Ishikawa (cell line): ENCODE measurements at regions not wholly inside any gene's neighbourhood (a gene's known extent, or its start where the extent isn't known, plus 50 kb on each side); places are given as distances from the start of the nearest gene placed in this dataset.

Source experiments
- CEBPB ChIP-seq: IDR thresholded peaks from 2 replicates; pipeline ENCODE4 v1.6.1; 2012
- CREB1 ChIP-seq: IDR thresholded peaks from 2 replicates; pipeline ENCODE4 v1.6.1; 2012; ENCODE audit warnings: low read depth
- EGR1 ChIP-seq: IDR thresholded peaks from 2 replicates; pipeline ENCODE4 v1.6.1; 2012
- EP300 ChIP-seq: IDR thresholded peaks from 2 replicates; pipeline ENCODE4 v1.6.1; 2012; ENCODE audit warnings: borderline replicate concordance
- FOXM1 ChIP-seq: IDR thresholded peaks from 2 replicates; pipeline ENCODE4 v1.6.1; 2012; ENCODE audit warnings: low read depth, borderline replicate concordance
- NFIC ChIP-seq: IDR thresholded peaks from 2 replicates; pipeline ENCODE4 v1.6.1; 2012
- RAD21 ChIP-seq: IDR thresholded peaks from 2 replicates; pipeline ENCODE4 v1.6.1; 2012; ENCODE audit warnings: low read depth
- TAF1 ChIP-seq: IDR thresholded peaks from 2 replicates; pipeline ENCODE4 v1.6.1; 2012; ENCODE audit warnings: low read depth, mild to moderate bottlenecking
- TCF12 ChIP-seq: IDR thresholded peaks from 2 replicates; pipeline ENCODE4 v1.6.1; 2012; ENCODE audit warnings: low read depth
- TEAD4 ChIP-seq: IDR thresholded peaks from 2 replicates; pipeline ENCODE4 v1.6.1; 2012
- YY1 ChIP-seq: IDR thresholded peaks from 2 replicates; pipeline ENCODE4 v1.6.1; 2012; ENCODE audit warnings: low read depth
- ZBTB7A ChIP-seq: IDR thresholded peaks from 2 replicates; pipeline ENCODE4 v1.6.1; 2012; ENCODE audit warnings: low read depth
- TF ChIP-seq, protein P1 (sequence below): IDR thresholded peaks from 2 replicates; pipeline ENCODE4 v1.6.1; 2012
- TF ChIP-seq, protein P2 (sequence below): IDR thresholded peaks from 2 replicates; pipeline ENCODE4 v1.6.1; 2012; ENCODE audit warnings: low read depth, mild to moderate bottlenecking
- TF ChIP-seq, protein P3 (sequence below): IDR thresholded peaks from 2 replicates; pipeline ENCODE4 v1.6.1; 2012

DNA sequence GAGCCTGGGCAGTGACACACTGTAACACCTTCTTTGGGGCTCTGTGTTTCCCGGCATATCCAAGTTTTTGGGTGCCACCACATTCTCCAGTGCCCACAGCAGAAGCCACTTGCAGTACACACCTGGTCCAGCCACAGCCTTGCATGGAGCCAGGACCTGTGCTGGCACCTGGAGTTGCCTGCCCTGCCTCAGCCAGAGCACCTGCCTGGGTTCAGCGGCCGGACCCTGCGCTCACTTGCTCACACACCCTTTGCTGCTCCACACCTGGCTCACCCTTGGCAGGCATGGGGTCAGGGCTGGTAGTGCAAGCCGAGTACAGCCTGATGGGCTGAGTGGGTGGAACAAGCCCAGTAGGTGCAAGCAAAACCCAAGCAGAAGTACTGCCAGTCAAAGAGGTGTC is 1511.1 kb downstream of the TECRL start:
- TF ChIP-seq ZBTB7A (no peak), EP300 (no peak), RAD21 (no peak), TCF12 (no peak), CREB1 (no peak), TEAD4 (no peak), EGR1 (no peak)
- TF ChIP-seq, protein P1, sequence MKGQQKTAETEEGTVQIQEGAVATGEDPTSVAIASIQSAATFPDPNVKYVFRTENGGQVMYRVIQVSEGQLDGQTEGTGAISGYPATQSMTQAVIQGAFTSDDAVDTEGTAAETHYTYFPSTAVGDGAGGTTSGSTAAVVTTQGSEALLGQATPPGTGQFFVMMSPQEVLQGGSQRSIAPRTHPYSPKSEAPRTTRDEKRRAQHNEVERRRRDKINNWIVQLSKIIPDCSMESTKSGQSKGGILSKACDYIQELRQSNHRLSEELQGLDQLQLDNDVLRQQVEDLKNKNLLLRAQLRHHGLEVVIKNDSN, result no peak
- TF ChIP-seq, protein P2, sequence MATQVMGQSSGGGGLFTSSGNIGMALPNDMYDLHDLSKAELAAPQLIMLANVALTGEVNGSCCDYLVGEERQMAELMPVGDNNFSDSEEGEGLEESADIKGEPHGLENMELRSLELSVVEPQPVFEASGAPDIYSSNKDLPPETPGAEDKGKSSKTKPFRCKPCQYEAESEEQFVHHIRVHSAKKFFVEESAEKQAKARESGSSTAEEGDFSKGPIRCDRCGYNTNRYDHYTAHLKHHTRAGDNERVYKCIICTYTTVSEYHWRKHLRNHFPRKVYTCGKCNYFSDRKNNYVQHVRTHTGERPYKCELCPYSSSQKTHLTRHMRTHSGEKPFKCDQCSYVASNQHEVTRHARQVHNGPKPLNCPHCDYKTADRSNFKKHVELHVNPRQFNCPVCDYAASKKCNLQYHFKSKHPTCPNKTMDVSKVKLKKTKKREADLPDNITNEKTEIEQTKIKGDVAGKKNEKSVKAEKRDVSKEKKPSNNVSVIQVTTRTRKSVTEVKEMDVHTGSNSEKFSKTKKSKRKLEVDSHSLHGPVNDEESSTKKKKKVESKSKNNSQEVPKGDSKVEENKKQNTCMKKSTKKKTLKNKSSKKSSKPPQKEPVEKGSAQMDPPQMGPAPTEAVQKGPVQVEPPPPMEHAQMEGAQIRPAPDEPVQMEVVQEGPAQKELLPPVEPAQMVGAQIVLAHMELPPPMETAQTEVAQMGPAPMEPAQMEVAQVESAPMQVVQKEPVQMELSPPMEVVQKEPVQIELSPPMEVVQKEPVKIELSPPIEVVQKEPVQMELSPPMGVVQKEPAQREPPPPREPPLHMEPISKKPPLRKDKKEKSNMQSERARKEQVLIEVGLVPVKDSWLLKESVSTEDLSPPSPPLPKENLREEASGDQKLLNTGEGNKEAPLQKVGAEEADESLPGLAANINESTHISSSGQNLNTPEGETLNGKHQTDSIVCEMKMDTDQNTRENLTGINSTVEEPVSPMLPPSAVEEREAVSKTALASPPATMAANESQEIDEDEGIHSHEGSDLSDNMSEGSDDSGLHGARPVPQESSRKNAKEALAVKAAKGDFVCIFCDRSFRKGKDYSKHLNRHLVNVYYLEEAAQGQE, result no peak
- TF ChIP-seq, protein P3, sequence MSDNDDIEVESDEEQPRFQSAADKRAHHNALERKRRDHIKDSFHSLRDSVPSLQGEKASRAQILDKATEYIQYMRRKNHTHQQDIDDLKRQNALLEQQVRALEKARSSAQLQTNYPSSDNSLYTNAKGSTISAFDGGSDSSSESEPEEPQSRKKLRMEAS, result no peak

DNA sequence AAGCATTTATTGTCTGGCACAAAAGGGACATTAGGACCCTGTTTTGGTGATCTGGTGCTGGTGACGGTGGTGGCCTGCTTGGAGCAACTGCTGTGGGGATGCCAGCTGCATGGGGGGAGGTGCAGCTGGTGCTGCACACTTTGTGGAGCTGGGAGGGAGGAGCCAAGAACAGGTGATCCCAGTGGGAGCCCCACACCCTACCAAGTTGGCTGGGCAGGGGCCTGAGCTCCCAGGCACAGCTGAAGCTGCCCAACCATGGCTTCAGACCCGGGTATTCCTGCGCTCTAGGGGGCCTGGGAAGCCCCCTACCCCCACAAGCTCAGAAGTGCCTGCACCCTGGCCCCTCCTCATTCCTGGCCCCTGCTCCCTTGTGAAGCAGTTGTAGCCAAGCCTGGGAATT is 1512.5 kb downstream of the TECRL start:
- TF ChIP-seq, protein P1, result no peak
- TF ChIP-seq RAD21 (no peak), CREB1 (no peak), TEAD4 (no peak), EP300 (no peak), YY1 (no peak), NFIC (no peak), FOXM1 (no peak), EGR1 (no peak), ZBTB7A (no peak)
- TF ChIP-seq, protein P2, result no peak

DNA sequence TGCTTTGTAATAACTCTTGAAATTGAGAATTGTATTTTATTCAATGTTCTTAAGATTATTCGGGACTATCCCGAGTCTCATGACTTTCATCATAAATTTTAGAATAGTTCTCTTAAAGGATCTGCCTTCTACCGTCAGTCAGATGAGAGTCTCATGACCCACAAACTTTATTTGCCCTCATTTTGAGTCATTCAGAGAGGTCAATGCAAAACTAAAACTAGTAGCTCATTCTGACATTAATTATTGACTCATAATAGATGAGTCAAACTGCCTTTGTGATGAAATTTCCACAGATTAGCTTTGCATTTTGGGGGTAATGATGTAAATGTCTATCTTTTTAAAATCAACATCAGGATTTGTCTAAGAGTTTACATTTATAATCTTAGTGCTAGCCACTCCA is 1527.3 kb downstream of the TECRL start:
- TF ChIP-seq ZBTB7A (no peak), TEAD4 (no peak), EP300 (no peak), CEBPB (no peak), TAF1 (no peak), YY1 (no peak), NFIC (no peak), FOXM1 (no peak), EGR1 (no peak), RAD21 (no peak), TCF12 (no peak), CREB1 (no peak)
- TF ChIP-seq, protein P1, result no peak
- TF ChIP-seq, protein P2, result no peak
- TF ChIP-seq, protein P3, result no peak

DNA sequence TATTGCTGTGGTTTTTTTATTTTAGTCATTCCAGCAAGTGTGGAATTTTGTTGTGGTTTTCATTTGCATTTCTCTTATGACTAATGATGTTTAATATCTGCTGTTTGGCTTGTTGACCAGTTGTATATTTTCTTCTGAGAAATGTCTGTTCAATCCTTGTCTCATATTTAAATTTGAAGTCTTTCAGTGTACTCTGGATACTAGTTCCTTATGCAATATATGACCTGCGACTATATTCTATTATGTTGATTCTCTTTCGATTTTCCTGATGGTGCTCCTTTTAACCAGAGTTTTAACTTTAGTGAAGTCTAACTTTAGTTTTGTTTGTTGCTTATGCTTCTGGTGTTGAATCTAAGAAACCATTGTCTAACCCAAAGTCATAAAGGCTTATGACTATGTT is 1528.0 kb downstream of the TECRL start:
- TF ChIP-seq CREB1, result no peak
- TF ChIP-seq, protein P2, result no peak
